ENCODE measurements at regions not wholly inside any gene's neighbourhood (a gene's known extent, or its start where the extent isn't known, plus 50 kb on each side); places are given as distances from the start of the nearest gene placed in this dataset.

DNA sequence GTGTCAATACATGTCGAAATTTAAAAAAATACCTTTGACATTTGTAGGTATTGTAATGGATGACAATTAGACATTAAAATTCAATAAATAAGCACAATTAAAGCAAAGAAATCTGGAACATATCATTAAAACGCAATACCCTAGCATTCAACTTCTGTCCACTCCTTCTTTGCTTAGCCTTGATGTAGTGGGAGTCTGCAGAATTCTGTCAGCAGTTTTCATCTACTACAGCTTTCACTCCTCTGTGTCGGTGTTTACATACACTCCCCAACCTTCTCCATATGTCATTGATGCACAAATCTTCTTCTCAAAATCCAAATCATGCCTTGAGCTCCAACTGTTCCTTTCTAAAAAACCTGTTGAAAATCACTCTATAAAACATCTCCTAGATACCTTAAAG lies 1380.6 kb downstream of the DSC3 start:
- TF ChIP-seq, protein P1, sequence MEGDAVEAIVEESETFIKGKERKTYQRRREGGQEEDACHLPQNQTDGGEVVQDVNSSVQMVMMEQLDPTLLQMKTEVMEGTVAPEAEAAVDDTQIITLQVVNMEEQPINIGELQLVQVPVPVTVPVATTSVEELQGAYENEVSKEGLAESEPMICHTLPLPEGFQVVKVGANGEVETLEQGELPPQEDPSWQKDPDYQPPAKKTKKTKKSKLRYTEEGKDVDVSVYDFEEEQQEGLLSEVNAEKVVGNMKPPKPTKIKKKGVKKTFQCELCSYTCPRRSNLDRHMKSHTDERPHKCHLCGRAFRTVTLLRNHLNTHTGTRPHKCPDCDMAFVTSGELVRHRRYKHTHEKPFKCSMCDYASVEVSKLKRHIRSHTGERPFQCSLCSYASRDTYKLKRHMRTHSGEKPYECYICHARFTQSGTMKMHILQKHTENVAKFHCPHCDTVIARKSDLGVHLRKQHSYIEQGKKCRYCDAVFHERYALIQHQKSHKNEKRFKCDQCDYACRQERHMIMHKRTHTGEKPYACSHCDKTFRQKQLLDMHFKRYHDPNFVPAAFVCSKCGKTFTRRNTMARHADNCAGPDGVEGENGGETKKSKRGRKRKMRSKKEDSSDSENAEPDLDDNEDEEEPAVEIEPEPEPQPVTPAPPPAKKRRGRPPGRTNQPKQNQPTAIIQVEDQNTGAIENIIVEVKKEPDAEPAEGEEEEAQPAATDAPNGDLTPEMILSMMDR (IDR thresholded peaks at IDR 0.05; ENCODE audit: low read depth, low read length): no peak
- POLR2A ChIA-PET: no interaction called here
- Histone ChIP-seq H3K9me3 (ENCODE audit: control insufficient read depth, insufficient read depth, low read length) (no peaks in the 10 kb centered on the region), H3K27ac (ENCODE audit: low read depth, low read length) (no peak overlapping the region), H3K27me3 (ENCODE audit: control insufficient read depth, insufficient read depth, low read length) (no peaks in the 10 kb centered on the region), H3K4me3 (ENCODE audit: low read depth, low read length) (no peak overlapping the region)
- DNase-seq (ENCODE audit: low read depth, low spot score): no peak
- CTCF ChIA-PET: no interaction called here

DNA sequence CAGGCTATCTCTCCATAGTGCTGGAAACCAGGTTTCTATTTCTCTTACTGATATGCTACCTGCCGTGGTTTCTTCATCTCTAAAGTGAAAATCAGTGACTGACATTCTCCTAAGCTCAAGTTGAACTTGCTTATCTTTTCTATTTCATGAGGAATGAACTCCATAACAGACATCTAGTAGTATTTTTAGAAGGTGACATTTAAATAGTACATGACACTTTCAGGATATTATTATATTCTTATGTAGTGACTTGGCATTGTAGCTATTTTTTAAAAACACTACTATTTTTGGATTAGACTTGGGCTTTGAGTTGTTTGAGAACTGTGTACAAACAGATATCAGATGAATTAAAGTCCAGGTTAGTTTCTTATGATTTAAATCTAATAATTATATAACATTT lies 1381.8 kb downstream of the DSC3 start:
- POLR2A ChIA-PET: no interaction called here
- CTCF ChIA-PET: no interaction called here
- H3K27ac ChIP-seq (ENCODE audit: low read depth, low read length): no peak overlapping the region
- no peak for DNase-seq (ENCODE audit: low read depth, low spot score)
- no peaks in the 10 kb centered on the region for H3K9me3 ChIP-seq (ENCODE audit: control insufficient read depth, insufficient read depth, low read length)
- H3K4me3 ChIP-seq (ENCODE audit: low read depth, low read length): no peak overlapping the region
- H3K27me3 ChIP-seq (ENCODE audit: control insufficient read depth, insufficient read depth, low read length): no peaks in the 10 kb centered on the region
- TF ChIP-seq, protein P1 (IDR thresholded peaks at IDR 0.05; ENCODE audit: low read depth, low read length): no peak

GRCh38 chr18:29653671-29654215 lies 1388.8 kb downstream of the DSC3 start:
- Histone ChIP-seq H3K27ac (ENCODE audit: low read depth, low read length) (no peak overlapping the region), H3K27me3 (ENCODE audit: control insufficient read depth, insufficient read depth, low read length) (no peaks in the 10 kb centered on the region), H3K4me3 (ENCODE audit: low read depth, low read length) (no peak overlapping the region), H3K9me3 (ENCODE audit: control insufficient read depth, insufficient read depth, low read length) (no peaks in the 10 kb centered on the region)
- DNase-seq (ENCODE audit: low read depth, low spot score): no peak
- POLR2A ChIA-PET: no interaction called here
- TF ChIP-seq, protein P1 (IDR thresholded peaks at IDR 0.05; ENCODE audit: low read depth, low read length): no peak
- CTCF ChIA-PET: no interaction called here

GRCh38 chr18:29652797-29653196 lies 1389.7 kb downstream of the DSC3 start:
- no peak overlapping the region for H3K27ac ChIP-seq (ENCODE audit: low read depth, low read length)
- H3K9me3 ChIP-seq (ENCODE audit: control insufficient read depth, insufficient read depth, low read length): no peaks in the 10 kb centered on the region
- no peak overlapping the region for H3K4me3 ChIP-seq (ENCODE audit: low read depth, low read length)
- CTCF ChIA-PET: no interaction called here
- POLR2A ChIA-PET: no interaction called here
- no peak for DNase-seq (ENCODE audit: low read depth, low spot score)
- no peaks in the 10 kb centered on the region for H3K27me3 ChIP-seq (ENCODE audit: control insufficient read depth, insufficient read depth, low read length)
- TF ChIP-seq, protein P1 (IDR thresholded peaks at IDR 0.05; ENCODE audit: low read depth, low read length): no peak

- POLR2A ChIA-PET: no interaction called here
- CTCF ChIA-PET: no interaction called here
- Histone ChIP-seq H3K9me3 (ENCODE audit: control insufficient read depth, insufficient read depth, low read length) (no peaks in the 10 kb centered on the region), H3K27ac (ENCODE audit: low read depth, low read length) (no peak overlapping the region), H3K27me3 (ENCODE audit: control insufficient read depth, insufficient read depth, low read length) (no peaks in the 10 kb centered on the region), H3K4me3 (ENCODE audit: low read depth, low read length) (no peak overlapping the region)
- no peak for DNase-seq (ENCODE audit: low read depth, low spot score)
- TF ChIP-seq, protein P1 (IDR thresholded peaks at IDR 0.05; ENCODE audit: low read depth, low read length): no peak
Observed at GRCh38 chr18:29651122-29651680, 1391.3 kb downstream of the DSC3 start.

Data from AG04450 (cell line).